Renal cortical epithelial cell (primary cell): ENCODE measurements at regions not wholly inside any gene's neighbourhood (a gene's known extent, or its start where the extent isn't known, plus 50 kb on each side); places are given as distances from the start of the nearest gene placed in this dataset.
"Not testable (repeated sequence)": the region's sequence is repeated elsewhere in the genome, so short reads cannot be mapped to it uniquely, and the experiment has no call there.

ENCODE experiments used
- DNase-seq: peaks from one replicate; pipeline ENCODE4 v3.0.0-alpha.2; 2011; ENCODE audit warnings: low read depth

DNA sequence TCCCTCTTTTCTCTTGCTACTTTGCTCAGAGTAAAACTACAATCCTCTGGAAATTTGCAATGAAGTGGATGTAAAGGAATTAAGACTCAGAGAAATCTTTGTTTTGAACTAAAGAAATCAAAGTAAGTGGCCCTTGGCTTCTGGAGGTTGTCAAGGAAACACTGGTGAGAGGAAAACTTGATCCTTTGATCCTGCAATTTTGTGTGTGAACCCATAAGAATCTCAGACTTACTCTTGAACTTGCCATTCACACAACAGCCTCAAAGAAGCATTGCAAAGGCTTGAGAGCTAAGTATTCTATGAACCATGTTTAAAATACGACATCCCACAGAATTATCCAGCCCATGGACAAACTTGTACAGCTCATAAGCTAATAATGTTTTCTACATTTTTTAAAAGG is 827.5 kb downstream of the TAF11L14 start:
- no peak for DNase-seq

DNA sequence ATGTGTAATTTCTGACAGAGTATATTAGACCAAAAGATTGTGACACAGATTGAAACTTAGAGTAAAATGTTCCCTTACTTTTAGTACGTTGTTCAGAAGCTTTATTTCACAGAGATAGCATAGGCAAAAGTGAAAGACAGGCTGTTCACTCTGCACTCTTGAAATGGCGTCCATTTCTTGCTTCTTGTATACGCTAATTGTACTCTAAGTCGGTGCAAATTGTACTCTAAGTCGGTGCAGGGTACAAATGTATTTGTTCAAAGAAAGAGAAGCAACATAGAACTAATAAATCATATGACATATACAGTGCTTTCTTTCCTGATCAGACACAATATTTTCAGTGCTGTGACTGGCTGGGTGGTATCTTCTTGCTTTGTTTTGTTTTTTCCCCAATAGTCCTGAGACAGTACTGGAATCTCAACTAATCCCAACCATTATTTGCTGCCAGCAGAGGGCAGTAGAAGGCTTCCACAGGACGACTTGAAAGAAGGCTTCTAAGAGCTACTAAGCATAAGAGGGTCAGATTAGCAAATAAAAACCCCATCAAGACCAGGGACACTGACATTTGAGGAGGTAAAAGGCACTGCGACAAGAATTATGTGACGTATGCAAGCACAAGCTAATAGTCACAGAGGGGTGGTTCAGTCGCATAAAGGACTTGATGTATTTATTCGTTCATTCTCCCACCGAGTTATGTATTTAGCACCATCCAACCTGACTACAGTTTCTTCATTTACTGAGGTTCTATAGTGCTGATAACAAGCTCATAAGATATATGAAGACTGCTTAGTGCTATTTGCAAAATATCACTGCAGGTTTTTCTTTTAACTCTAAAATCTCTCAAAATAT is 831.8 kb downstream of the TAF11L14 start:
- peak; percentile 33 for DNase-seq

DNA sequence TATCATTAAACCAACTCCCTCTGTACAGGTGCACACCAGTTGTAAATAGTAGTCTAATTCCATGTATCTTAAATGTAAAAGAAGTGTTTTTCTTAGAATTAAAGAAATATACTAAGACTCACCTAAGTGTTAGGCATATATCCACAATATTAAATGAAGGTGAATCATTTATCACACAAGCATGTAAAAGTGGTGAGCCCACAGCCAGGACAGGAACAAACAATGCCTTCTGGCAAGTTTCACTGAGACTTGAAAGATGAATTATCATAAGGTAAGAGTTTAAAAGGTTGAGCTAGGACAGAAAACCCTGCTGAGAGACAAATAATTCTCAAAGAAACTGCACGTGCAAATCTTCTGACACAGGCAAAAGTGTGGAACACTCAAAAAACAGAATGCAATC is 832.5 kb downstream of the TAF11L14 start:
- no peak for DNase-seq

DNA sequence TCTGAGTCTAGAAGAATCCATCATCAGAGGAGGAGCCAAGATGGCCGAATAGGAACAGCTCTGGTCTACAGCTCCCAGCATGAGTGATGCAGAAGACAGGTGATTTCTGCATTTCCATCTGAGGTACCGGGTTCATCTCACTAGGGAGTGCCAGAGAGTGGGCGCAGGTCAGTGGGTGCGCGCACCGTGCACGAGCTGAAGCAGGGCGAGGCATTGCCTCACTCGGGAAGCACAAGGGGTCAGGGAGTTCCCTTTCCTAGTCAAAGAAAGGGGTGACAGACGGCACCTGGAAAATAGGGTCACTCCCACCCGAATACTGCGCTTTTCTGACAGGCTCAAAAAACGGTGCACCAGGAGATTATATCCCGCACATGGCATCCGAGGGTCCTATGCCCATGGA is 837.5 kb downstream of the TAF11L14 start:
- DNase-seq: not testable (repeated sequence)

DNA sequence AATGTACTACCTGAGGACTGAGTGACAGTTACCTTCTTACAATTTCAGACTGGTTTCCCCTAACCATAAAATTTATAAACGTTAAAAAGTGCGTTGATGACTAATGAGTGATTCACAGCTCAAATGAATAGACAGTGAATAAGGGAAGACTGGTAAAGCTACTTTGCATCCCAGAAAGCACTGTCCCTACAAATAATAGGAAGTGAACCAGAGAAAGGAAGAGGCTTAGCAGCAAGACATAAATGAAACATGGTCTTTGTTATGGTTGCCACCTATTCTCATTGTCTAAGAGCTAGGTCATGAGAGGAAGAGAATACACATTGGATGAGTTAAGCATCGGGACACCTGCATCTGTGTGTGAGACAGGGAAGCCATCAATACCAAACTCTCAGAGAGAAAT is 849.2 kb downstream of the TAF11L14 start:
- no peak for DNase-seq

DNA sequence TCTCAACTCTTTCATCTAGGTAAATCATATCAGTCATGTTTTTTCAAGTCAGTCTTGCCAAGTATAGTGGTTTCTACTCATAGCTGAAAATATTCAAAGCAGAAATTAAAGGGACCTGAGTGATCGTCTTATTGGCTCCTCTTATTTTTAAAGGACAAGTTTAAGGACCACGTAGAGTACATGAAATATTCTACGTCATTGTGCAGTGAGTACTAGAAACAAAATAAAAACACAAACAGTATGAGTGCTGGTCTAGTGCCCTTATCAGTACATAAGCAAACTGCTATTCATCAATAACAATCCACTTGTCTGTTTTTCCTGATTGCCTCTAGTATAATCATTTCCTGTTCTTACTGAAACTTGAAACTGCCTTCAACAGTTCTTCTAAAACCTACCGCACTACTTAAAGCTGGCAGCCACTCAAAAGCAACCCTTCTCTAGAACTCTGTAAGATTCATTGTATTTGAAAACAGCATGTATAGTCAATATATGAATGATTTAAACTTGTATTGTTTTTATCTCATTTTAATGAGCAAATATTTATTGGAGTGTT is 853.7 kb downstream of the TAF11L14 start:
- no peak for DNase-seq

DNA sequence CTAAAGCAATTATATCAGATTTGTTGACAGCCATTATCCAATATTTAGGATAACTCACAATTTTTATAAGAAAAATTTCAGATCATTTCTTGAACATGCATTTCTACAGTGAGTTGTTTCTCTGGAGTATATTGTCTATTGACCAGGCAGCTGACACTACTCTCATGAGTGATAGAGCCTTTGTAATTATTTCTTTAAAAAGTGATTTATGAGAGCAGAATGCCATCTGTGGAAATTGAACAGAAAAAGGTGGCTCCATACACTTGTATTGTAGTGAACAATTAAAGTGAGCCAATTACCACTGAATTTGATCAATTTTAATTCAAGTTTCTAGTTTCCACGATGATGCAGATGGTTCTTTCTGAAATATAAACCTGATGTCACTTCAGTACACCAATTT is 855.4 kb downstream of the TAF11L14 start:
- DNase-seq: no peak

DNA sequence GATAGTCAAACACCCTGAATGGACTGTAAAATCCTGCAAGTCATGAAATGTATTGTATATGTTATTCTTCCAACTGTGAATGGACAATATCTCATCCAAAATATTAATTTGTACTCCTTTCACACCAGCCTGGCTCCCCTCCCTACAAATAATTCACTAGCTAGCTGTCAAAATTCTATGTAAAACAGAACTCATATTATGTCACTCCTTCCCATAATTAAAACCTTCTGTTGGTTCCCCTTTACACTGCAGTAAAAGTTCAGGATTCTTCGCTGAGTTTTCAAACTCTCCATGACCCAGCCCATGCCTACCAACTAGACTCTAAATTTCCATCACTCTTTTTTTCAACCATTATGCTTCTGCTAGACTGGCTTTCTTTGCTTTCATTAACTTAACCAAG is 857.1 kb downstream of the TAF11L14 start:
- no peak for DNase-seq

DNA sequence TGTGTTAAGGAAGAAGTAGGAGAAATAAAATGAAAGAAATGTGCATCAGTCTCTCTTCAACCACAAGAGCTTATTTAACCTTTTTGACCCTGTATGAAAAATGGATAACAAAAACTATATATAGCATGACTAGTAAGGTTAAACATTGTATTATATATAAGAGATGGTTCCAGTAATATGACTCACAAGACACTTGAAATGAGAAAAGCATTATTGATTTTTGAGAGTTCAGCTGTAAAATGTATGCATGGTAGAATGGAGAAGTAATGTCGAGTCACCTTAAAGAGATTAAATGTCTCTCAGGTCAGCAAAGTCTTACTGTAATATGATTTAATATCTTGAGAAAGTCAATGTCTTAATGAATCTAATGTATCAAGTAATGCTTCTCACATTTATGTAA is 860.9 kb downstream of the TAF11L14 start:
- DNase-seq: no peak

DNA sequence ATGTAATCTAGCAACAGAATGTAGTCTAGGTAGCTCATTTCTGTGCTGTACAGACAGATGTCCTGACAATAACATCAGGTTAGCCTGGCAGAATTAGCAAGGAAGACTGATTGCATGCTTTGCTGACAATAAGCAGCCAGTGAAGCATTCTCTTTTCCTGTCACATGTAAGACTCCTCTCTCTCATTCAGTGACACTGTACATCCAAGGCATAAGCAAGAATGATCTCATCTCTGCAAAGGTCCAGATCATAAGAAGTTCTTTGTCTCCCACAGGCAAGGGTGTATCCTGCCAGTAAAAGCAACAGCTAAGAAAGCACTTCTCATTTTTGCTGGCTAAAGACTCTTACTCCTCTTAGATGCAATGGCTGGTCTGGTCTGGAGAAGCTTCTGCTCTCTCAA is 861.8 kb downstream of the TAF11L14 start:
- no peak for DNase-seq

DNA sequence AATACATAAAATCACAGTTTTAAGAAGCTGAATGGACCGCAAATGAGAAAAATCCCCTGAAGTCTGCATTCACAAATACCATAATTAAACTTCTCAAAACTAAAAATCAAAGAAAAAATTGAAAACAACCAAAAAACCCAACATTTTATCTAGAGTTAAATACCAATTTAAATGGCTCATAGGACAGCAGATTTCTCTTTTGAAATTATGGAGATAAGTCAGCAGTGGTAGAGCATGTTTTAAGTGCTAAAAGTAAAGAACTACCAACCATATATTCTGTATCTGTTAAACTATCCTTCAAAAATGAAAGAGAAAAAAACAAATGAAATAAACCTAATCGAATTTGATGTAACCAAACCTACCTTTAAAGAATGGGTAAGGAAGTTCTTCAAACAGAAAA is 862.8 kb downstream of the TAF11L14 start:
- DNase-seq: no peak

DNA sequence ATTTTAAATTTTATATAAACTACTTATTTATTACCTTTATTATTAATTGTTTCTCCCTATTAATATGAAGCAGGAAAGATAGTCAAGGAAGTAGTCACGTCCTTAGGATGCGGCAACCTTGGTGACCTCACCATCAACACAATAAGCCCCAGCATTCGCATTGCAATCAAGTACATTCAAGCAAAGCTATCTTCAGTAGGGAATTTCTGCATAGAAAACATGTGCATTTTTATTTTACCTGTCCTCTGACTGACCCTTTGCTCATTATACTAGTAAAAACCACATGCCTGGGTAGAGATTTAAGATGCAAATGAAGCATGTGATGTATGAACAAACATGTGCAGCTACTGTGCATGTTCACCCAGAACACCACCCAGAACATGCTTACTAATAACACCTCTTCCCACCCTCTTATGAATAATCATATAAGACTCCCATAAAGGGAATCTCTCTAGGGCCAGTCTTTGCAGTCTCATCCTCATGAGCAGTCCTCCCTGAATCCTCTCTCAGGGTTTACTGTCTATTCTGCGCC is 869.6 kb downstream of the TAF11L14 start:
- no peak for DNase-seq

DNA sequence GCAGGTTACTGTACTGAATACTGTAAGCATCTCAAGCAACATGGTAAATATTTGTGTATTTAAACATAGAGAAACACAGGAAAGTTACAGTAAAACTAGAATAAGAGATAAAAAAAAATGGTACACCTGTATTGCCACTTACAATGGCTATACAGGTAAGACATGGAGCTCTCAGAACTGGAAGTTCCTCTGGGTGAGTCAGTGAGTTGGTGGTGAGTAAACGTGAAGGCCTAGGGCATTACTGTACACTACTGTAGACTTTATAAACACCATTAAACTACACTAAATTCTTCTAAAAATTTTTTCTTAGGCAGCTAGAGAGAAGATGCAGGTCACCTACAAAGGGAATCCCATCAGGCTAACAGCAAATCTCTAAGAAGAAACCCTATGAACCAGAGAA is 872.9 kb downstream of the TAF11L14 start:
- no peak for DNase-seq

DNA sequence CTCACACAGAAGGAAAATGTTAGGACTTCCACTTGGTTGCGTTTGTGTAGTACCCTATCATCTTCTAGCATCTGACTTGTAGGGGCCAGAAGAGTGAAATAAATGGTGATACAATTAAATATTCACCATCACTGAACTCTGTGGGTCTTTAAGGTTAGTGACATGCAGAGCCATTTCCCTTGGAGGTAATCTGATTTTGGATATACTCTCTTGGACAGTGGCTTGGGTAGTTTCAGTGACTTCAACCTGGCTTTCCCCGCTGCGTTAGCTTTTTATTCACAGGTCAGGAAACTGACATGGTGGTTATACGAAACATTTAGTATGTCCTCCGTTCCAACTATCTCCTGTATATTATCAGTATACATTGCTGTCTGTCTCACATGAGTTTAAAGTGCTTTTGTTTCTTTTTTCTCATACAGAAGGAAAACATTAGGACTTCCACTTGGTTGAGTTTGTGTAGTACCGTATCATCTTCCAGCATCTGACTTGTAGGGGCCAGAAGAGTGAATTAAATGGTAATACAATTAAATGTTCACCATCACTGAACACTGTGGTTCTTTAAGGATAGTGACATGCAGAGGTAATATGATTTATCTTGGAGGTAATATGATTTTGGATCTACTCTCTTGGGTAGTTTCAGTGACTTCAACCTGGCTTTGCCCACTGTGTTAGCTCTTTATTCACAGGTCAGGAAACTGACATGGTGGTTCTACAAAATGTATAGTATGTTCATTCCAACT is 883.6 kb downstream of the TAF11L14 start:
- no peak for DNase-seq

DNA sequence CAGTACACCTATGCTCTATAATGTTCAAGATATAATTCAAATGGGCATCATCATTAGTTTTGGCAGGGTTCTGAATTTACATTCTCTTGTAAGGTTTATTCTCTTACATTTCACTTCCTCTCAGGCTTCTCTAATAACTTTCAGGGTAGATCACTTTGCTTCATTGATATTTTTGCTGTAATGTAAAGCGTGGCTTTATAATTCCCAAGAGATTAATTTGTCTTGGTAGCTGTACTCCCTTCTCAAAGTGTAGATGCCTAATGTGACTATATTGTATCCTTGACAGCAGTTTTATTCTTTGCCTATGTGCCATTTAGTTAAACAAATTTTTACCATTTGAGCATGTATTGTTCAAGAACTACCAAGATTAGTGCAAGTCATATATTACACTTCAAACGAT is 889.1 kb downstream of the TAF11L14 start:
- DNase-seq: no peak

DNA sequence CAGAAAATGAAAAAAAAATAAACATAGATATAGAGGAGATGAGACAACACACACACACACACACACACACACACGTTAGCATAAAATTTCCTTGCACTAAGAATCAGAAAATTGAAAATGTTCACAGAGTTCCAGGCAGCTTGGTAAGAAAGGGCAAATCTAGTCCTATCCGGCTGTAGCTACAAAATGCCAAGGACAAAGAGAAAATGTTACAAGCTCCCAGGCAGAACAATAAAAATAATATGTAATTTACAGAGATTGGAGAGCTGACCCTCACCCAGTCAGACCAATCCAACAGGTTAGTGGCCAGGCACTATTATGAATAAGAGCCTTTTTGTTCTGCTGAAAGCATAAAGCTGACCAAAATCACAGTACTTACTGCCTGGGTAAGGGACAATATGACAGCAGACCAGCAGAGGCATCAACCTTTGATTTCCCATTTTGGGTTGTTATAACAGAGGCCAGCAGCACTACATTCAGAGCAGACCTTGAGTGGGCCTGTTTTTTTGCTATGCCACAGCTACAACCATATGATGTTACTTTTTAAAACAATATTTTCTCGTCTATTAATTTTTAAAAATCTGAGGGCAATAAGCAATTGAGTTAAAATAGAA is 892.6 kb downstream of the TAF11L14 start:
- DNase-seq: no peak

DNA sequence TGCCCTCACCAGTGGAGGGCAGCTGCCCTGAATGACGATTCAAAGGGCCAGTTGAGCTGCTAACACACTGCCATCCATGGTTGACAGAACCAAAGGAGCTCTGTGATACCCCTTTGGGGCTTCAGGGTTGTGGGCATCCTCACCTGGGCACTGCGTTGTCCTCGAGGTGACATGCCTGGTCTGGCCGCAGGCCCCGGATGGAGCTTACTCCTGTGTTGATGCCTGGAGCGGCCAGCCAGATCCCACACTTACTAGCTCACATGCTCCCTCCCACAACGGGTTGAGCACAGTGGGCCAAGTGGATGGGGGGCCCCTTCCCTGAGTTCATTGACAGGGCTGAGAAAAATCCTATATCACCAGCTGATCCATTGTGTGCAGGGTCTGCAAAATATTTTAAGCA is 898.9 kb downstream of the TAF11L14 start:
- DNase-seq: no peak

DNA sequence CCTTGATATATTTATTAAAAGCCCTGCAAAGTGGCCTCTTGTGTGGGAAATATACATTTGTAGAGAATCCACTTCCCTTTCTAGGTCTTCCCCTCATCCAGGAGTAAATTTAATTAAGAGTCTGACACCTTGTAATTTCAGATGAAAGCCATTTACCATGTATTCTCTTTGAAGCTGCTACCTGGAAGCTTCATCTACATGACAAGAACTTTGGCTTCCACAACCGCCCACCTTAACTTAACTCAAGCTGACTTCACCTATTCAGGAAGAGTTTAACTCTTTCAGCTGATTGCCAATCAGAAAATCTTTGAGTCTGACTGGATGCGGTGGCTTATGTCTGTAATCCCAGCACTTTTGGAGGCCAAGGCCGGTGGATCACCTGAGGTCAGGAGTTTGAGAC is 899.9 kb downstream of the TAF11L14 start:
- DNase-seq: no peak

DNA sequence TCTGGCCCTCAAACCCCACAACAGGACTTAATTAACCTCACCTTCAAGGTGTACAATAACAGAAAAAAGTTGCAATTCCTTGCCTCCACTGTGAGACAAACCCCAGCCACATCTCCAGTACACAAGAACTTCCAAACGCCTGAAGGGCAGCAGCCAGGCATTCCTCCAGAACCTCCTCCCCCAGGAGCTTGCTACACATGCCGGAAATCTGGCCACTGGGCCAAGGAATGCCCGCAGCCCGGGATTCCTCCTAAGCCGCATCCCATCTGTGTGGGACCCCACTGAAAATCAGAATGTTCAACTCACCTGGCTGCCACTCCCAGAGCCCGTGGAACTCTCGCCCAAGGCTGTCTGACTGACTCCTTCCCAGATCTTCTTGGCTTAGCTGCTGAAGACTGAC is 901.5 kb downstream of the TAF11L14 start:
- DNase-seq: not testable (repeated sequence)

DNA sequence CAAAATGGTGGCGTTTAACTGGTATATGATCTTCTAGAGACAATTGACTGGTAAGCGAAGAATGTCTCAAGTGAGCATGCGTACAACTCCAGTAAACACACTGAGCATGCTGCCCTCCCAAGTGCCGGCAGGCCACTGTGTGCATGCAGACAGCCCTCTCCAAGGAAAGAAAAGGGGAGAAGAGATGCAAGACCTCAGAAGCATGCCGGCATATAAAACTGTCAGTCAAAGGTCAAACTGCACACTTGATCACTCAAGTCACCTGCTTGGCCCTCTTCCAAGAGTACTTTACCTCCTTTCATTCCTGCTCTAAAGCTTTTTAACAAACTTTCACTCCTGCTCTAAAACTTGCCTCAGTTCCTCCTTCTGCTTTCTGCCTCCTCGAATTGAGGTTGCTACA is 910.2 kb downstream of the TAF11L14 start:
- no peak for DNase-seq

DNA sequence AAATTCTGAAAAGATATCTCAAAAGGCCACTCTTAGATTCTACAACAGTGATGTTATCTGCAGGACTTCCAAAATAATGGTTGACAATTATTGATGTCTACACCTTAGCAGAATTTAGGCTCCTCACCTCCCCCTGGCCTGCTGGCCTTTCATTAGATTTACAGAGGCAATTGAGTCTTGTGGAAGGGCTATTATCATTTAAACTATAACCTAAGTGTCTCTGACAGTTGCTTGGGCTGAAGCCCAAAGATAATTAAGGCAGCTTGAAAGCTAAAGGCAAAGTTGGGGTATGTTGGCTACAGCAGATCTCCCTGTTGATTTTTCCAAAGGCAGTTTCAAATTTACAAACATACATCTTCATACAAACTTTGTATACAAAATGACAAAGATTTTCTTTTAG is 912.3 kb downstream of the TAF11L14 start:
- DNase-seq: no peak

DNA sequence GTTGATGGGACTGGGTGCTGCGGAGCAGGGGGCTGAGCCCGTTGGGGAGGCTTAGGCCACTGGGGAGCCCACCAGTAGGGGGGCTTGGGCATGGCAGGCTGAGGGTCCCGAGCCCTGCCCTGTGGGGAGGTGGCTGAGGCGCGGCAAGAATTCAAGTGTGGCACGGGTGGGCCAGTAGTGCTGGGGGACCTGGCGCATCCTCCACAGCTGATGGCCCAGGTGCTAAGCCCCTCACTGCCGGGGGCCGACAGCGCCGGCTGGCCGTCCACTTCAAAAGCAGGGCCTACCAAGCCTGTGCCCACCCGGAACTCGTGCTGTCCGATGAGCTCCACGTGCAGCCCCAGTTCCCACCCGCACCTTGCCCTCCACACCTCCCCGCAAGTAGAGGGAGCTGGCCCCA is 917.5 kb downstream of the TAF11L14 start:
- DNase-seq: no peak
